B cell (primary cell): ENCODE measurements at regions not wholly inside any gene's neighbourhood (a gene's known extent, or its start where the extent isn't known, plus 50 kb on each side); places are given as distances from the start of the nearest gene placed in this dataset.

Experiments
- ATAC-seq: fragments of 200-7000 bp; cut with Tn5 transposase; one replicate; pipeline ENCODE4 v1.10.0; 2021; ENCODE audit warnings: low read depth, mild to moderate bottlenecking, moderate number of reproducible peaks, moderate library complexity
- CTCF ChIA-PET: fragments of 350-600 bp; sonication (Branson Sonifier 250); formaldehyde crosslinking; loops from one replicate; lab custom pipeline; 2021; ENCODE audit warnings: antibody characterized with exemption, inconsistent platforms; lab: Charles Lee
- POLR2A ChIA-PET: fragments of 350-600 bp; sonication (Branson Sonifier 250); formaldehyde crosslinking; loops from one replicate; lab custom pipeline; 2021; ENCODE audit warnings: antibody characterized with exemption; lab: Charles Lee
- DNase-seq: peaks from one replicate; pipeline ENCODE4 v3.0.0; 2013
- H2AFZ ChIP-seq: 2 replicates; pipeline ENCODE4 v1.6.1; 2012; ENCODE audit warnings: mild to moderate bottlenecking, low read depth, low read length; ENCODE audit not compliant: insufficient read depth, poor library complexity, severe bottlenecking
- H3K27ac ChIP-seq, 2 donors: 1 replicate in 1 of 2; 2 replicates in 1 of 2; pipeline ENCODE4 v1.5.1; 2012 to 2013; ENCODE audit warnings: low read length in 2 of 2, mild to moderate bottlenecking in 2 of 2, moderate library complexity in 1 of 2
- H3K27me3 ChIP-seq, 4 experiments: fragments of 200-600 bp in 1 of 4; sonication (generic) in 1 of 4; replicated peaks in 1 of 4; 1 replicate in 2 of 4; 2 replicates in 2 of 4; pipeline versions ENCODE4 v1.6.1 to v1.7.0; 2013 to 2016; ENCODE audit warnings: low read length in 3 of 4, mild to moderate bottlenecking in 2 of 4, mixed read lengths in 1 of 4, moderate library complexity in 1 of 4; ENCODE audit not compliant: insufficient read depth in 4 of 4, control insufficient read depth in 3 of 4; ENCODE audit errors: control extremely low read depth in 1 of 4
- H3K36me3 ChIP-seq, 2 experiments: replicated peaks in 1 of 2; 1 replicate in 1 of 2; 2 replicates in 1 of 2; pipeline versions ENCODE4 v1.6.1 to v1.7.1; 2013; ENCODE audit warnings: low read length in 1 of 2; ENCODE audit not compliant: insufficient read depth in 2 of 2, control insufficient read depth in 1 of 2; ENCODE audit errors: control extremely low read depth in 1 of 2, extremely low read depth in 1 of 2
- H3K4me1 ChIP-seq, 2 donors: fragments of 200-600 bp in 1 of 2; sonication (generic) in 1 of 2; 1 replicate in 1 of 2; 2 replicates in 1 of 2; pipeline versions ENCODE4 v1.5.1 to v1.6.1; 2013 to 2017; ENCODE audit warnings: low read length in 2 of 2; ENCODE audit not compliant: control insufficient read depth in 2 of 2, insufficient read depth in 2 of 2
- H3K4me2 ChIP-seq: replicated peaks from 2 replicates; pipeline ENCODE3; 2012; ENCODE audit warnings: mild to moderate bottlenecking, low read depth, low read length; ENCODE audit not compliant: poor library complexity, severe bottlenecking
- H3K4me3 ChIP-seq, 5 experiments: fragments of 200-600 bp in 1 of 5; sonication (generic) in 1 of 5; 1 replicate in 3 of 5; 2 replicates in 2 of 5; pipeline versions ENCODE4 v1.5.1 to v1.7.0; 2011 to 2016; ENCODE audit warnings: low read length in 4 of 5, mild to moderate bottlenecking in 4 of 5, low read depth in 2 of 5, control low read depth in 1 of 5, moderate library complexity in 1 of 5; ENCODE audit not compliant: insufficient read depth in 1 of 5; ENCODE audit errors: control extremely low read depth in 1 of 5, extremely low read depth in 1 of 5
- H3K79me2 ChIP-seq: fragments of 200-600 bp; sonication (generic); one replicate; pipeline ENCODE4 v1.6.0; 2016; ENCODE audit warnings: low read length; ENCODE audit not compliant: control insufficient read depth, insufficient read depth
- H3K9ac ChIP-seq: fragments of 200-600 bp; sonication (generic); 2 replicates; pipeline ENCODE4 v1.6.1; 2017; ENCODE audit warnings: mild to moderate bottlenecking, low read length, moderate library complexity
- H3K9me3 ChIP-seq, 3 donors: one replicate each; pipeline versions ENCODE4 v1.6.1 to v1.7.1; 2013; ENCODE audit warnings: low read length in 2 of 3; ENCODE audit not compliant: control insufficient read depth in 2 of 3, insufficient read depth in 1 of 3; ENCODE audit errors: control extremely low read depth in 1 of 3
- H4K20me1 ChIP-seq: 2 replicates; pipeline ENCODE4 v1.6.0; 2012; ENCODE audit warnings: mild to moderate bottlenecking, low read length; ENCODE audit not compliant: insufficient read depth, control insufficient read depth, poor library complexity, severe bottlenecking
- H3K27ac Mint-ChIP-seq: one replicate; pipeline ENCODE4 v1.8.0; 2021; ENCODE audit warnings: mixed read lengths
- H3K27me3 Mint-ChIP-seq: one replicate; pipeline ENCODE4 v1.8.0; 2021; ENCODE audit warnings: mixed read lengths
- H3K4me1 Mint-ChIP-seq: one replicate; pipeline ENCODE4 v1.8.0; 2021; ENCODE audit warnings: mixed read lengths
- H3K4me3 Mint-ChIP-seq: one replicate; pipeline ENCODE4 v1.8.0; 2021; ENCODE audit warnings: mixed read lengths
- H3K9me3 Mint-ChIP-seq: one replicate; pipeline ENCODE4 v1.8.0; 2022; ENCODE audit warnings: mixed read lengths; ENCODE audit not compliant: insufficient read depth
- EZH2 ChIP-seq: IDR thresholded peaks from 2 replicates; pipeline ENCODE4 v1.6.1; 2012; ENCODE audit warnings: borderline replicate concordance, low read depth, mild to moderate bottlenecking, moderate library complexity, low read length; ENCODE audit not compliant: insufficient read depth, poor library complexity, severe bottlenecking
- WGBS: methylation state at CpG from one replicate; pipeline ENCODE4 v1.1.5; 2013; ENCODE audit warnings: missing lambda C conversion rate; ENCODE audit not compliant: insufficient coverage; 5-methylcytosine and 5-hydroxymethylcytosine counted together
- intact Hi-C: fragments of 100-400 bp; cut with micrococcal nuclease; formaldehyde crosslinking; loops from one replicate; pipeline ENCODE4 v1.10.0; 2022
- TF ChIP-seq, protein P1 (sequence below): fragments of 200-600 bp; IDR thresholded peaks from one replicate; pipeline ENCODE4 v1.8.0; 2022; ENCODE audit warnings: antibody characterized with exemption, mild to moderate bottlenecking

DNA sequence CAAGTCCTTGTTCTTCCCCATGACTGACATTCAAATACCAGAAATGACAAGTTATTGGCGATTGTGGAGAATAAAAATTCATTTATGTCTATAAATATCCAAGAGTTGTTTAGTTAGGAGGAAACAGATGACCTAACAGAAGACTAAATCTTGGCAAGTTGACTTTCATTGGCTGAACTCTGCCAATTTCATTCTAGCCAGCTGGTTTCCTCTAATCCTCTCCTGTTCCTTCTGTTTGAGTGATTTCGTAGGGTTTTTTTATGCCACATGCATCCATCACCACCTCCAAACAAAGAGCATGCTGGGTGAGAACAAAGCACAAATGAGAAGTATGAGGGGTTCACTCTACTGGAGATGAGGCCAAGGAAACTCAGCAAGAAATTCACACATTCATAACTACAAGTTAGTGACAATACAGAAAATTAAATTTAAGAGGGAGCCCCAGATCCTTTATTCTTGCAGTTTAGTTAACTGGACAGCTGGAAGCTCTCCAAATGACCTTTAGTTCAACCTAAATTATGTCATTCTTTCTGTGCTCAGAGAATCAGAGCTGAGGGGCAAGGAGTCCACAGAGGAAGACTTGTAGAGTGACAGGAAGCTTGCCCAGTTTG lies 932.0 kb downstream of the TLE4 start:
- H3K4me2 ChIP-seq, result no peak overlapping the region
- Mint-ChIP-seq H3K27me3 (no peaks in the 10 kb centered on the region), H3K4me3 (no peak overlapping the region), H3K9me3 (no peaks in the 10 kb centered on the region), H3K4me1 (no peaks in the 10 kb centered on the region), H3K27ac (no peak overlapping the region)
- H3K9me3 ChIP-seq, result no peaks in the 10 kb centered on the region
- H3K4me3 ChIP-seq, result no peak overlapping the region
- H3K9ac ChIP-seq, result no peak overlapping the region
- ChIA-PET POLR2A (no interaction called here), CTCF (no interaction called here)
- no CpG with 5 or more reads among the region's 2 CpGs for WGBS
- no peaks in the 10 kb centered on the region for H3K79me2 ChIP-seq
- no peak for DNase-seq
- no peak overlapping the region for H2AFZ ChIP-seq
- H3K36me3 ChIP-seq, result no peaks in the 10 kb centered on the region
- H3K27ac ChIP-seq, result no peak overlapping the region
- H3K27me3 ChIP-seq, result no peaks in the 10 kb centered on the region
- TF ChIP-seq, protein P1, sequence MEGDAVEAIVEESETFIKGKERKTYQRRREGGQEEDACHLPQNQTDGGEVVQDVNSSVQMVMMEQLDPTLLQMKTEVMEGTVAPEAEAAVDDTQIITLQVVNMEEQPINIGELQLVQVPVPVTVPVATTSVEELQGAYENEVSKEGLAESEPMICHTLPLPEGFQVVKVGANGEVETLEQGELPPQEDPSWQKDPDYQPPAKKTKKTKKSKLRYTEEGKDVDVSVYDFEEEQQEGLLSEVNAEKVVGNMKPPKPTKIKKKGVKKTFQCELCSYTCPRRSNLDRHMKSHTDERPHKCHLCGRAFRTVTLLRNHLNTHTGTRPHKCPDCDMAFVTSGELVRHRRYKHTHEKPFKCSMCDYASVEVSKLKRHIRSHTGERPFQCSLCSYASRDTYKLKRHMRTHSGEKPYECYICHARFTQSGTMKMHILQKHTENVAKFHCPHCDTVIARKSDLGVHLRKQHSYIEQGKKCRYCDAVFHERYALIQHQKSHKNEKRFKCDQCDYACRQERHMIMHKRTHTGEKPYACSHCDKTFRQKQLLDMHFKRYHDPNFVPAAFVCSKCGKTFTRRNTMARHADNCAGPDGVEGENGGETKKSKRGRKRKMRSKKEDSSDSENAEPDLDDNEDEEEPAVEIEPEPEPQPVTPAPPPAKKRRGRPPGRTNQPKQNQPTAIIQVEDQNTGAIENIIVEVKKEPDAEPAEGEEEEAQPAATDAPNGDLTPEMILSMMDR, result no peak
- no peak for ATAC-seq
- intact Hi-C loops, result no loop called here
- no peaks in the 10 kb centered on the region for H3K4me1 ChIP-seq
- no peaks in the 10 kb centered on the region for H4K20me1 ChIP-seq

DNA sequence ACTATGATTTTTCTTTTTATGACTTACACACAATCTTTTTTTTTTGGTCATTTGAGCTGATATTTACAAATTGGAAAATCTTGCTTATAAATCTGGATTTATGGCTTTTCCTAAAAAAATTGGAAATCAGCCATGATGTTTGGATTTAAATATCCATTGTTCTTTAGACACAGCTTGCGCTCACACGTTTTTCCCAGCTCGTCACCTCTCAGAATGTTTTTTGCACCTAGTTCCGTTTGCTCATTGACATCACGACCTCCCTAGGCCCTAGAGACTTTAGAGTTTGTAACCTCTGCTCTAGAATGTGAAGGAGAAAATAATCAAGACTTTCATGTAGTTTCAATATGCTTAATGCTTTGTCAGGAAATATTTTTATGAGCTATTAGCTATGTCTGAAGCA lies 930.5 kb downstream of the TLE4 start:
- CTCF ChIA-PET, result no interaction called here
- no peak overlapping the region for H3K4me3 Mint-ChIP-seq
- WGBS, result 100% methylated on average over 1 of the region's 5 CpGs
- Histone ChIP-seq H2AFZ (no peak overlapping the region), H3K4me1 (no peaks in the 10 kb centered on the region), H3K4me2 (no peak overlapping the region), H3K27ac (no peak overlapping the region), H4K20me1 (no peaks in the 10 kb centered on the region), H3K27me3 (no peaks in the 10 kb centered on the region), H3K79me2 (no peaks in the 10 kb centered on the region), H3K4me3 (no peak overlapping the region), H3K36me3 (no peaks in the 10 kb centered on the region), H3K9ac (no peak overlapping the region), H3K9me3 (no peaks in the 10 kb centered on the region)
- no peak for ATAC-seq
- no peaks in the 10 kb centered on the region for H3K9me3 Mint-ChIP-seq
- no peaks in the 10 kb centered on the region for H3K27me3 Mint-ChIP-seq
- intact Hi-C loops, result no loop called here
- POLR2A ChIA-PET, result no interaction called here
- TF ChIP-seq EZH2, result no peak
- TF ChIP-seq, protein P1, result no peak
- DNase-seq, result no peak
- H3K4me1 Mint-ChIP-seq, result no peaks in the 10 kb centered on the region
- H3K27ac Mint-ChIP-seq, result no peak overlapping the region
